ENCODE measurements at regions not wholly inside any gene's neighbourhood (a gene's known extent, or its start where the extent isn't known, plus 50 kb on each side); places are given as distances from the start of the nearest gene placed in this dataset.

GRCh38 chr2:239887604-239888003 is 137.5 kb downstream of the NDUFA10 start:
- Histone ChIP-seq H3K36me3 (no peaks in the 10 kb centered on the region), H3K9me3 (peaks cover 7 to 36% (median 26%) of the 10 kb centered on the region in 4 donors), H3K4me1 (no peaks in the 10 kb centered on the region), H3K27ac (no peak overlapping the region), H3K27me3 (no peaks in the 10 kb centered on the region), H3K4me3 (no peak overlapping the region)
- TF ChIP-seq POLR2AphosphoS5 (IDR thresholded peaks at IDR 0.05) (no peak), EP300 (IDR thresholded peaks at IDR 0.05) (no peak), CTCF (IDR thresholded peaks at IDR 0.05) (no peak), POLR2A (IDR thresholded peaks at IDR 0.05) (no peak)
- intact Hi-C loops (cut with DNase I; ENCODE audit: low total_unique reads), result loop anchor here (10.0 kb wide), 1 partner anchor 853 kb away; no protein-coding TSS in a partner anchor
- no peak for DNase-seq
- WGBS, 5 donors, result 67 to 79% (median 74%) methylated on average over 2 of the region's 2 CpGs

- H3K27ac ChIP-seq, result no peak overlapping the region
- H3K4me1 ChIP-seq, result peaks cover 0 to 5% (median 0%) of the 10 kb centered on the region in 4 donors
- peaks cover 0 to 1% (median 0%) of the 10 kb centered on the region in 3 donors for H3K27me3 ChIP-seq
- no peak overlapping the region for H3K4me3 ChIP-seq
- DNase-seq, result no peak
- peaks cover 7 to 36% (median 26%) of the 10 kb centered on the region in 4 donors for H3K9me3 ChIP-seq
- no peak for TF ChIP-seq POLR2AphosphoS5 (IDR thresholded peaks at IDR 0.05)
- H3K36me3 ChIP-seq, result no peaks in the 10 kb centered on the region
- intact Hi-C loops (cut with DNase I; ENCODE audit: low total_unique reads), result loop anchor here (10.0 kb wide), 1 partner anchor 852 kb away; no protein-coding TSS in a partner anchor
These were observed 138.4 kb downstream of the NDUFA10 start for GRCh38 chr2:239886781-239887180.

GRCh38 chr2:239884875-239885274 is 140.3 kb downstream of the NDUFA10 start:
- Histone ChIP-seq H3K27me3 (peaks cover 0 to 10% (median 6%) of the 10 kb centered on the region in 3 donors), H3K9me3 (peaks cover 7 to 36% (median 26%) of the 10 kb centered on the region in 4 donors), H3K4me1 (peaks cover 0 to 10% (median 0%) of the 10 kb centered on the region in 4 donors), H3K36me3 (no peaks in the 10 kb centered on the region), H3K27ac (no peak overlapping the region), H3K4me3 (no peak overlapping the region)
- no peak for DNase-seq
- WGBS, 5 donors, result 89 to 100% (median 97%) methylated on average over 2 of the region's 2 CpGs
- intact Hi-C loops (cut with DNase I; ENCODE audit: low total_unique reads), result loop anchor here (10.0 kb wide), 1 partner anchor 850 kb away; no protein-coding TSS in a partner anchor
- no peak for TF ChIP-seq POLR2AphosphoS5 (IDR thresholded peaks at IDR 0.05)
- no peak for TF ChIP-seq POLR2A (IDR thresholded peaks at IDR 0.05)
- no peak for TF ChIP-seq CTCF (IDR thresholded peaks at IDR 0.05)
- no peak for TF ChIP-seq EP300 (IDR thresholded peaks at IDR 0.05)

GRCh38 chr2:239884051-239884405 is 141.1 kb downstream of the NDUFA10 start:
- TF ChIP-seq CTCF (IDR thresholded peaks at IDR 0.05) (no peak), POLR2AphosphoS5 (IDR thresholded peaks at IDR 0.05) (no peak), EP300 (IDR thresholded peaks at IDR 0.05) (no peak), POLR2A (IDR thresholded peaks at IDR 0.05) (no peak)
- WGBS, 5 donors, result 87 to 98% (median 91%) methylated on average over 3 to 5 of the region's 5 CpGs
- no peak for DNase-seq

More at GRCh38 chr2:239884051-239884405, 141.1 kb downstream of the NDUFA10 start:
- peaks cover 0 to 10% (median 0%) of the 10 kb centered on the region in 4 donors for H3K4me1 ChIP-seq
- H3K27ac ChIP-seq, result no peak overlapping the region
- no peak overlapping the region for H3K4me3 ChIP-seq
- H3K9me3 ChIP-seq, result peaks cover 7 to 36% (median 26%) of the 10 kb centered on the region in 4 donors
- no peaks in the 10 kb centered on the region for H3K36me3 ChIP-seq
- H3K27me3 ChIP-seq, result peaks cover 0 to 10% (median 6%) of the 10 kb centered on the region in 3 donors
- intact Hi-C loops (cut with DNase I; ENCODE audit: low total_unique reads), result loop anchor here (10.0 kb wide), 1 partner anchor 849 kb away; no protein-coding TSS in a partner anchor

Measured in stomach (tissue), 8 donors.